K562 (cell line): ENCODE measurements at regions not wholly inside any gene's neighbourhood (a gene's known extent, or its start where the extent isn't known, plus 50 kb on each side); places are given as distances from the start of the nearest gene placed in this dataset.

ENCODE experiments used
- ATAC-seq: fragments of 200-7000 bp; cut with Tn5 transposase; 3 replicates; pipeline ENCODE4 v1.9.1; 2020; ENCODE audit warnings: moderate library complexity
- BruUV-seq: library from RNA; stranded (reverse); fragments of 400-500 nt; replicated peaks from 2 replicates; lab custom pipeline; 2021; lab: Mats Ljungman, UMichigan
- CTCF ChIA-PET: fragments of 300-600 bp; formaldehyde crosslinking; extraction: SDS; loops from one replicate; lab custom pipeline; 2021; ENCODE audit warnings: low intra/inter-chr PET ratio; lab: Yijun Ruan, JAX
- POLR2A ChIA-PET: fragments of 300-600, 350-650 bp; sonication (Branson Sonifier 250); formaldehyde crosslinking; extraction: SDS; loops from one replicate; lab custom pipeline; 2021; ENCODE audit warnings: antibody characterized with exemption, inconsistent platforms; lab: Yijun Ruan, JAX
- DNase-seq, 4 experiments: peaks; one replicate each; pipeline versions ENCODE4 v3.0.0 to v3.0.0-alpha.2; 2011 to 2018; ENCODE audit warnings: low spot score in 3 of 4, mixed read lengths in 3 of 4; ENCODE audit errors: extremely low read depth in 1 of 4
- FAIRE-seq: peaks from 2 replicates; lab custom pipeline; 2011; peaks lifted over from hg19 to GRCh38; lab: Jason Lieb, UNC
- H2AFZ ChIP-seq: 2 replicates; pipeline ENCODE4 v1.6.0; 2011; ENCODE audit warnings: low read depth, low read length, control low read depth, inconsistent platforms
- H3K27ac ChIP-seq: fragments of 200-600 bp; 3 replicates; pipeline ENCODE4 v1.8.0; 2011; ENCODE audit warnings: low read depth, mild to moderate bottlenecking, control low read depth, inconsistent platforms, low read length, moderate library complexity, mixed read lengths; ENCODE audit errors: extremely low read depth
- H3K27me3 ChIP-seq, 2 experiments: fragments of 300-600 bp in 1 of 2; 2 replicates in 1 of 2; 3 replicates in 1 of 2; pipeline versions ENCODE4 v1.6.0 to v1.8.0; 2011; ENCODE audit warnings: inconsistent platforms in 2 of 2, low read length in 2 of 2, mild to moderate bottlenecking in 1 of 2, mixed read lengths in 1 of 2, moderate library complexity in 1 of 2; ENCODE audit not compliant: control insufficient read depth in 2 of 2, insufficient read depth in 2 of 2
- H3K36me3 ChIP-seq: fragments of 300-600 bp; 3 replicates; pipeline ENCODE4 v1.8.0; 2011; ENCODE audit warnings: mild to moderate bottlenecking, low read length, inconsistent platforms; ENCODE audit not compliant: control insufficient read depth, insufficient read depth
- H3K4me1 ChIP-seq, 2 experiments: fragments of 200-600 bp in 1 of 2; replicated peaks in 1 of 2; 2 replicates in 1 of 2; 3 replicates in 1 of 2; pipeline versions ENCODE4 v1.5.1 to v1.8.0; 2011; ENCODE audit warnings: inconsistent platforms in 2 of 2, low read length in 2 of 2, mild to moderate bottlenecking in 1 of 2, mixed read lengths in 1 of 2, moderate library complexity in 1 of 2; ENCODE audit not compliant: control insufficient read depth in 2 of 2, insufficient read depth in 2 of 2
- H3K4me2 ChIP-seq: 2 replicates; pipeline ENCODE4 v1.6.1; 2011; ENCODE audit warnings: low read length, control low read depth, inconsistent platforms, mixed read lengths; ENCODE audit not compliant: insufficient read depth
- H3K4me3 ChIP-seq: fragments of 200-600 bp; sonication (generic), shearing (Covaris generic); 2 replicates; pipeline ENCODE4 v1.5.1; 2016; ENCODE audit warnings: control low read depth, inconsistent platforms
- H3K79me2 ChIP-seq: fragments of 200-600 bp; 3 replicates; pipeline ENCODE4 v1.8.0; 2011; ENCODE audit warnings: low read length, inconsistent platforms; ENCODE audit not compliant: control insufficient read depth, insufficient read depth
- H3K9ac ChIP-seq, 2 experiments: 2 replicates each; pipeline versions ENCODE4 v1.6.0 to v1.6.1; 2011; ENCODE audit warnings: low read depth in 2 of 2, low read length in 2 of 2, control low read depth in 1 of 2, inconsistent platforms in 1 of 2, mild to moderate bottlenecking in 1 of 2, mixed read lengths in 1 of 2; ENCODE audit not compliant: insufficient read depth in 1 of 2
- H3K9me1 ChIP-seq: one replicate; pipeline ENCODE4 v1.6.0; 2011; ENCODE audit warnings: inconsistent platforms, mild to moderate bottlenecking, low read length, moderate library complexity; ENCODE audit not compliant: control insufficient read depth, insufficient read depth
- H3K9me3 ChIP-seq: replicated peaks from 2 replicates; pipeline ENCODE4 v1.5.1; 2011; ENCODE audit warnings: low read depth, low read length, inconsistent platforms; ENCODE audit not compliant: control insufficient read depth, insufficient read depth
- H4K20me1 ChIP-seq: replicated peaks from 2 replicates; pipeline ENCODE4 v1.6.1; 2011; ENCODE audit warnings: low read length, inconsistent platforms, mixed read lengths; ENCODE audit not compliant: control insufficient read depth, insufficient read depth
- ELF1 ChIP-seq: fragments of 200-800 bp; sonication (Bioruptor generic); IDR thresholded peaks from 2 replicates; pipeline ENCODE4 v1.6.1; 2016; ENCODE audit warnings: missing genetic modification characterization, missing compliant biosample characterization
- HOXB6 ChIP-seq: fragments of 250-450 bp; sonication (Bioruptor Pico); IDR thresholded peaks from 2 replicates; pipeline ENCODE4 v1.5.1; 2022; ENCODE audit warnings: mild to moderate bottlenecking, borderline replicate concordance
- KLF1 ChIP-seq: fragments of 450-650 bp; IDR thresholded peaks from 2 replicates; pipeline ENCODE4 v1.6.1; 2016; ENCODE audit warnings: missing genetic modification characterization, missing compliant biosample characterization
- RAD51 ChIP-seq: fragments of 450-650 bp; IDR thresholded peaks from 2 replicates; pipeline ENCODE4 v1.7.1; 2016; ENCODE audit warnings: low read depth, mild to moderate bottlenecking, borderline replicate concordance
- ZC3H8 ChIP-seq: fragments of 450-650 bp; IDR thresholded peaks from 2 replicates; pipeline ENCODE4 v1.6.1; 2017
- ZNF224 ChIP-seq: sonication (generic); formaldehyde crosslinking; IDR thresholded peaks from 2 replicates; pipeline ENCODE4 v1.8.0; 2022; ENCODE audit warnings: mild to moderate bottlenecking, missing genetic modification reagents
- WGBS: fragments of 100-300 bp; shearing (Covaris generic); methylation state at CpG from one replicate; pipeline ENCODE4 v1.1.6; 2016; ENCODE audit warnings: low coverage, mixed read lengths; ENCODE audit not compliant: insufficient coverage; ENCODE audit errors: missing lambda C conversion rate; 5-methylcytosine and 5-hydroxymethylcytosine counted together
- in situ Hi-C: fragments of 300-500 bp; cut with MboI; formaldehyde crosslinking; loops from 4 replicates; pipeline ENCODE4 v1.15.0; 2018; ENCODE audit warnings: inconsistent platforms, mixed read lengths
- intact Hi-C: fragments of 100-400 bp; cut with micrococcal nuclease; formaldehyde crosslinking; loops from 2 replicates; pipeline ENCODE4 v1.14.2; 2022
- TF ChIP-seq, protein P1 (sequence below): fragments of 250-450 bp; sonication (Bioruptor Pico); IDR thresholded peaks from 2 replicates; pipeline ENCODE4 v1.5.0; 2021

DNA sequence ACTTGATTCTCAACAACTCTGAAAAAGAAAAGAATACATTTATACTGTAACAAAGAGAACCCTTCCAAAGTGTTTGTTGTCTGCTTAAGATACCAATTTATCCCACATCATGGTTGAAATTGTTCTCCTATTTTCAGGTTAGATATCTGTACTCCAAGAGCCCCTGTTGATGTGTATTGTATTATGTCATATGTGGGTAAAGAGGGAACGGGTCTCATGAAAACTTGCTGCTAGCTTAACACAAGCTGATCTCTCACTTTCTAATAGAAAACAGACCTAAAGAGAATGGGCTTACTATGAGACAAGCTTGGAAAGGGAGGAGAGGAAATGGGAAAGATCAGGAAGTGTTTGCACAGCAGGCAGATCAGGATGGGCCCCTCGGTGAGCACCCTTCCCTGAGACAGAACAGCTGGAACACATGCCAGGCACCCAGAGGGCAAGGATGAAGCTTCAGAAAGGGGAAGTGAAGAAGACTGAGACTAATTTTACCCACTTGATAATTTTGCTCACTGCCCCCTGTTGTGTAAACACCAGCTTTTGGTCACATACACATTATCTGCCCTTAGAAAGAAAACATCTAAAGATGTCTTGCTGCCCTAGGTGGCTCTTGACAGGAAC lies 747.9 kb upstream of the CCDC54 start:
- H3K4me1 ChIP-seq, result no peaks in the 10 kb centered on the region
- H2AFZ ChIP-seq, result no peak overlapping the region
- no peaks in the 10 kb centered on the region for H3K9me3 ChIP-seq
- in situ Hi-C loops (no loop called here), intact Hi-C loops (no loop called here)
- H3K4me2 ChIP-seq, result no peak overlapping the region
- FAIRE-seq (no peak), ATAC-seq (no peak), DNase-seq (no peak)
- no peak overlapping the region for H3K4me3 ChIP-seq
- H3K36me3 ChIP-seq, result no peaks in the 10 kb centered on the region
- no peaks in the 10 kb centered on the region for H3K9me1 ChIP-seq
- H3K27me3 ChIP-seq, result no peaks in the 10 kb centered on the region
- TF ChIP-seq, protein P1, sequence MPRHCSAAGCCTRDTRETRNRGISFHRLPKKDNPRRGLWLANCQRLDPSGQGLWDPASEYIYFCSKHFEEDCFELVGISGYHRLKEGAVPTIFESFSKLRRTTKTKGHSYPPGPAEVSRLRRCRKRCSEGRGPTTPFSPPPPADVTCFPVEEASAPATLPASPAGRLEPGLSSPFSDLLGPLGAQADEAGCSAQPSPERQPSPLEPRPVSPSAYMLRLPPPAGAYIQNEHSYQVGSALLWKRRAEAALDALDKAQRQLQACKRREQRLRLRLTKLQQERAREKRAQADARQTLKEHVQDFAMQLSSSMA (CRISPR knock-in tag), result no peak
- TF ChIP-seq KLF1 (tag), result no peak
- no peak for TF ChIP-seq ZC3H8
- TF ChIP-seq HOXB6, result no peak
- TF ChIP-seq ZNF224 (CRISPR knock-in tag), result no peak
- TF ChIP-seq ELF1 (tag), result no peak
- no peak for TF ChIP-seq RAD51
- ChIA-PET CTCF (no interaction called here), POLR2A (no interaction called here)
- no TSS peak for BruUV-seq
- H3K9ac ChIP-seq, result no peak overlapping the region
- no peaks in the 10 kb centered on the region for H3K79me2 ChIP-seq
- WGBS, result 0% methylated on average over 1 of the region's 2 CpGs
- H3K27ac ChIP-seq, result no peak overlapping the region
- H4K20me1 ChIP-seq, result no peaks in the 10 kb centered on the region
